SW 1271 (cell line): ENCODE measurements at regions not wholly inside any gene's neighbourhood (a gene's known extent, or its start where the extent isn't known, plus 50 kb on each side); places are given as distances from the start of the nearest gene placed in this dataset.

Experiments
- DNase-seq, 2 experiments: peaks; one replicate each; lab custom pipeline; 2025; lab: John Stamatoyannopoulos, UW

DNA sequence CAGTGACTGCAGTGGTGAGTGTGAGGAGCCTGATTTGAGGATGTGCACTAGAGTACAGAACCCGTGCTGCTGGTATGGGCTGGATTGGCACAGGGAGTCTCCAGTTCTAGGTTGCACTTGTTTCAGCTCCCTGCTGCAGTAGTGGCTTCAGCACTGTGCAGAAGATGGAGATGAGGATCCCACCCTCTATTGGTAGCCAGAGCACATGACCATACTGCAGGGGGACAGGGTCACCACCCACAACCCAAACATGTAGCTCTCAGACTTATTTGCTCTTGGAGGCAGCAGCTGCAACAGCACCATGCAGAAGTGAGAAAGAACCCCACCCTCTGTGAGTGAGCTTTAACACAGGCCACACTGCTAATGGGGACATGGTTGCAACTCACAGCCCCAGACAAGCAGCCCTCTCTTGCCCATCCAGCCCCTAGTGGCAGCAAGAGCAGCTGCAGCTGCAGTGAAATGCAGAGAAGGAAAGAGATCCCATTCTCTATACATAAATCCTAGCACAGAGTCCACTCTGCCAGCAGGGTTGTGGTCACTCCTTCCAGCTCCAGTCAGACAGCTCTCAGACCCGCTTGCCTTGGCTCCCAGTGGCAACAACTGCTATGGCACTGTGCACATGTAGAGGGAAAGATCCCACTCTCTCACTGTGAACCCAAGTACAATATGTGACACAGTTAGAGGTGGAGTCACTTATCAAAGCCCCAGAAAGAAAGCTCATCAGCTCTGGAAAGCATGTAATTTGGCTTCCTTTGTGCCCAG is 51.4 kb upstream of the SCIN start:
- DNase-seq: peak; percentile 10 to 46

GRCh38 chr7:12519682-12520009 is 50.9 kb upstream of the SCIN start:
- DNase-seq: no peak
